PC-9 (cell line): ENCODE measurements at regions not wholly inside any gene's neighbourhood (a gene's known extent, or its start where the extent isn't known, plus 50 kb on each side); places are given as distances from the start of the nearest gene placed in this dataset.
"Not testable (repeated sequence)": the region's sequence is repeated elsewhere in the genome, so short reads cannot be mapped to it uniquely, and the experiment has no call there.

ENCODE experiments used
- BruUV-seq: library from RNA; stranded (reverse); fragments of 400-500 nt; replicated peaks from 2 replicates; lab custom pipeline; 2021; lab: Mats Ljungman, UMichigan
- CTCF ChIA-PET: fragments of 300-600 bp; sonication (Branson Sonifier 250); formaldehyde crosslinking; loops from one replicate; lab custom pipeline; 2022; ENCODE audit warnings: antibody characterized with exemption; lab: Charles Lee
- POLR2A ChIA-PET: fragments of 300-600 bp; sonication (Branson Sonifier 250); formaldehyde crosslinking; loops from one replicate; lab custom pipeline; 2022; ENCODE audit warnings: antibody characterized with exemption; ENCODE audit not compliant: unreplicated experiment; lab: Charles Lee
- DNase-seq, 2 experiments: peaks; one replicate each; pipeline versions ENCODE4 v3.0.0 to v3.0.0-alpha.2; 2015 to 2022; ENCODE audit warnings: mixed read lengths in 1 of 2
- H2AFZ ChIP-seq: fragments of 200-600 bp; sonication (generic); 2 replicates; pipeline ENCODE4 v1.8.1; 2017; ENCODE audit warnings: antibody characterized with exemption
- H3F3A ChIP-seq: fragments of 200-600 bp; sonication (generic); 2 replicates; pipeline ENCODE4 v1.8.1; 2017; ENCODE audit warnings: antibody characterized with exemption, mild to moderate bottlenecking, low read depth; ENCODE audit not compliant: insufficient read depth
- H3K27ac ChIP-seq: fragments of 200-600 bp; sonication (generic); 2 replicates; pipeline ENCODE4 v1.6.1; 2016; ENCODE audit warnings: mixed run types
- H3K27me3 ChIP-seq: fragments of 200-600 bp; sonication (generic); 2 replicates; pipeline ENCODE4 v1.6.1; 2016; ENCODE audit warnings: low read depth, mixed run types; ENCODE audit not compliant: insufficient read depth
- H3K36me3 ChIP-seq: fragments of 200-600 bp; sonication (generic); 2 replicates; pipeline ENCODE4 v1.6.1; 2016; ENCODE audit warnings: low read depth, mixed run types
- H3K4me1 ChIP-seq: fragments of 200-600 bp; sonication (generic); replicated peaks from 2 replicates; pipeline ENCODE4 v1.6.1; 2016; ENCODE audit warnings: mixed run types; ENCODE audit not compliant: insufficient read depth
- H3K4me2 ChIP-seq: fragments of 200-600 bp; sonication (generic); 2 replicates; pipeline ENCODE4 v1.6.1; 2017; ENCODE audit warnings: mixed run types
- H3K4me3 ChIP-seq: fragments of 200-600 bp; sonication (generic); 2 replicates; pipeline ENCODE4 v1.6.1; 2016; ENCODE audit warnings: mixed run types
- H3K79me2 ChIP-seq: fragments of 200-600 bp; sonication (generic); 2 replicates; pipeline ENCODE4 v1.6.1; 2017; ENCODE audit warnings: low read depth, mixed run types
- H3K9me2 ChIP-seq: fragments of 200-600 bp; sonication (generic); 2 replicates; pipeline ENCODE4 v1.8.1; 2017; ENCODE audit warnings: mild to moderate bottlenecking; ENCODE audit not compliant: insufficient read depth
- H3K9me3 ChIP-seq: fragments of 200-600 bp; sonication (generic); 2 replicates; pipeline ENCODE4 v1.8.1; 2016; ENCODE audit warnings: low read depth; ENCODE audit not compliant: insufficient read depth
- H4K20me1 ChIP-seq: fragments of 200-600 bp; sonication (generic); 2 replicates; pipeline ENCODE4 v1.8.1; 2017; ENCODE audit not compliant: insufficient read depth
- CTCF ChIP-seq: fragments of 200-600 bp; sonication (generic); conservative IDR thresholded peaks from 2 replicates; pipeline ENCODE4 v1.6.1; 2017; ENCODE audit warnings: mixed run types, antibody characterized with exemption, mild to moderate bottlenecking, moderate library complexity
- EZH2 ChIP-seq: fragments of 200-600 bp; sonication (generic); IDR thresholded peaks from 2 replicates; pipeline ENCODE4 v1.8.0; 2017; ENCODE audit warnings: antibody characterized with exemption, low read depth
- intact Hi-C: fragments of 100-400 bp; cut with micrococcal nuclease; formaldehyde crosslinking; loops from one replicate; pipeline ENCODE4 v1.10.0; 2022; ENCODE audit not compliant: unreplicated experiment

GRCh38 chr4:181018913-181019312, 1224.3 kb upstream of the TENM3 start:
- Histone ChIP-seq H3K27me3 (no peaks in the 10 kb centered on the region), H3F3A (no peaks in the 10 kb centered on the region), H4K20me1 (no peaks in the 10 kb centered on the region), H2AFZ (no peak overlapping the region), H3K36me3 (no peaks in the 10 kb centered on the region), H3K9me2 (no peaks in the 10 kb centered on the region), H3K79me2 (no peaks in the 10 kb centered on the region), H3K4me1 (no peaks in the 10 kb centered on the region), H3K27ac (no peak overlapping the region), H3K4me3 (no peak overlapping the region), H3K9me3 (no peaks in the 10 kb centered on the region), H3K4me2 (no peak overlapping the region)
- DNase-seq: no peak
- CTCF ChIA-PET: no interaction called here
- POLR2A ChIA-PET: no interaction called here
- BruUV-seq: no TSS peak
- TF ChIP-seq CTCF (no peak), EZH2 (no peak)
- intact Hi-C loops: no loop called here

- DNase-seq: no peak
- BruUV-seq: no TSS peak
- TF ChIP-seq CTCF: no peak
- no peak for TF ChIP-seq EZH2
- no peaks in the 10 kb centered on the region for H3K79me2 ChIP-seq
- H2AFZ ChIP-seq: no peak overlapping the region
- H3K9me3 ChIP-seq: no peaks in the 10 kb centered on the region
- no peaks in the 10 kb centered on the region for H3K4me1 ChIP-seq
- H4K20me1 ChIP-seq: no peaks in the 10 kb centered on the region
- H3K27me3 ChIP-seq: no peaks in the 10 kb centered on the region
- intact Hi-C loops: no loop called here
- no peak overlapping the region for H3K27ac ChIP-seq
- ChIA-PET CTCF (no interaction called here), POLR2A (no interaction called here)
- H3K4me2 ChIP-seq: no peak overlapping the region
- no peaks in the 10 kb centered on the region for H3K36me3 ChIP-seq
- H3F3A ChIP-seq: no peaks in the 10 kb centered on the region
- H3K9me2 ChIP-seq: no peaks in the 10 kb centered on the region
- H3K4me3 ChIP-seq: no peak overlapping the region
Measured at GRCh38 chr4:181020456-181020855, 1222.7 kb upstream of the TENM3 start.

GRCh38 chr4:181021213-181021612, 1222.0 kb upstream of the TENM3 start:
- Histone ChIP-seq H3K27ac (no peak overlapping the region), H4K20me1 (no peaks in the 10 kb centered on the region), H3K36me3 (no peaks in the 10 kb centered on the region), H3K27me3 (no peaks in the 10 kb centered on the region), H3K9me3 (no peaks in the 10 kb centered on the region), H2AFZ (no peak overlapping the region), H3F3A (no peaks in the 10 kb centered on the region), H3K79me2 (no peaks in the 10 kb centered on the region), H3K4me2 (no peak overlapping the region), H3K4me3 (no peak overlapping the region), H3K9me2 (no peaks in the 10 kb centered on the region), H3K4me1 (no peaks in the 10 kb centered on the region)
- DNase-seq: no peak
- POLR2A ChIA-PET: no interaction called here
- CTCF ChIA-PET: no interaction called here
- TF ChIP-seq EZH2 (no peak), CTCF (no peak)
- BruUV-seq: no TSS peak
- intact Hi-C loops: no loop called here

- CTCF ChIA-PET, H3K27me3 ChIP-seq, BruUV-seq, H3K79me2 ChIP-seq, POLR2A ChIA-PET, H3K4me3 ChIP-seq, H3K4me1 ChIP-seq, DNase-seq, H3F3A ChIP-seq, H3K4me2 ChIP-seq, H3K9me2 ChIP-seq, H3K9me3 ChIP-seq, H3K27ac ChIP-seq, H3K36me3 ChIP-seq, H2AFZ ChIP-seq, intact Hi-C loops, H4K20me1 ChIP-seq: not testable (repeated sequence)
Measured at GRCh38 chr4:181030135-181030921, 1212.9 kb upstream of the TENM3 start.
